Stromal cell of bone marrow (primary cell): ENCODE measurements at regions not wholly inside any gene's neighbourhood (a gene's known extent, or its start where the extent isn't known, plus 50 kb on each side); places are given as distances from the start of the nearest gene placed in this dataset.

Source experiments
- DNase-seq: peaks from one replicate; pipeline ENCODE4 v3.0.0-alpha.2; 2012; ENCODE audit warnings: low read depth

DNA sequence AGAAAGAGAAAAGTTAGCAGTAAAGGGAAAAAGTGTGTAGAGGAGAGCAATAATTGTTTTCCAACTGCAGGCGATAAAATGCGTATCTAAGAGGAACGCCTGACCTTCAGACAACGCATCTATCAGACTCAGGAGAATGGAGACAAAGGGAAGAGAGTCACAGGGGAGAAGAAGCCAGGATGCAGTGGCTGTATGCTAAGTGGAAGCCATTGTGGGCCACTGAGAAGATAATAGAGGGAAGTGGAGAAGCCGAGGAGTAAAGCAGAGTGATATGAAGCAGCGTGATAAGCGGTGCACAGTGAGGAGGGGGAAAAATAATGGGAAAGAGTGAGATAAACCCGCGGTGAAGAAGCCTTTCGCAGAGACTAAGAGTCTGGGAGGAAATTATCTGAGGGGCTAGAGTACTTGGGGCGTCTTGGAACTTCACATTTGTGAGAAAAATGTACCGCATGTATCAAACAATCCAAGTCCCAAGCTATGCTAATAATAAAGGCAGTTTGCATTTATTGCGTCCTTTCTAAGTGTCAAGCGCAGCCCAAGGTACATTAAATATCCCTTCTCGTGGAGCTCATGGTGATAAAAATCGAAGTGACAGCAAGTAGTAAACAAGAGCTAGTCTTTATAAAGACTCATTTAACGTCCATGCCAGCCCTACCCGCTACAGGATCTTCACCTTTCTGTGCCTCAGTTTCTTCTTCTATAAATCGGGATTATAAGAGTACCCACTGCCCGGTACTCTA lies 259.8 kb upstream of the PROX1 start:
- DNase-seq: no peak

DNA sequence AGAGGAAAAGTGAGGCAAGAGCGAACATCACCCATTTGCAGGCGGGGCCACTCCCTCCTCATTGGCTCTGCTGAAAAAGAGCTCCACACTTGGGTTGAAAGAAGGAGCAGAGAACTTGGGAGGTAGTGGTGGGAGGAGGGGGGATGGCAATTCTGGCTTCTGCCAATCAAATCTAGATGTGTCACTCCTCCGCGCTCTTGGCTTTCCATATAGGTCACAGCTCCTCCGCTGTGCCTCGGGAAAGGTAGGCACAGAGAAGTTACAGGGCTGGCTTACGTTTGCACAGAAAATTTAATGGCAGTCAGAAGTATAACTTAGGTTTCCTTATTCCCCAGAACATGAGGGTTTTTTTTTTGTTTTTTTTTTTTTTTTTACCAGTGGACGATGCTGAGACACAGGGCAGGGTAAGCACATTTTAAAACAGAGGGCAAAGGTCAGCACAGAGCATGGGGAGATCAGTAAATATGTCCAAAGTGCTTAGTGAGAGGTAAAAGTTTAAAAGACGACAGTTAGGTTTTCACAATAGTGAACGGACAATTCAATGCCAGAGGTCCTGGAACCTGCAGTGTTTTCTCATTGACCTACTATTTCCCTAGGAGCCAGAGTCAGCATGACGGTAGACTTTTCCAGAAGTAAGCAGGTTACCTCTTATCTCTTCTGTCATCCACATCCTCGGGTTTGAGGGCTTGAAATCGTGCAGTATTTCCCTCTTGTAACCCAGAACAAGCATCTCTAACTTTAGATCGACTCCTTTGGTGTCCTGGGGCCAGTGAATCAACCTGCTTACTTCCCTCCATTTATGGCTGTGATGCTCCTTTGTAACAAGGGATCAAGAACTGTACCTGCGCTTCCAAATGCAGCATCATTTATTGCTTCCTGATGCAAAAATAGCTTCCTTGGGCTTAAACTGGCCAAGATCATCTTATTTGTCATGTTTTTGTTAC lies 258.9 kb upstream of the PROX1 start:
- DNase-seq: no peak

DNA sequence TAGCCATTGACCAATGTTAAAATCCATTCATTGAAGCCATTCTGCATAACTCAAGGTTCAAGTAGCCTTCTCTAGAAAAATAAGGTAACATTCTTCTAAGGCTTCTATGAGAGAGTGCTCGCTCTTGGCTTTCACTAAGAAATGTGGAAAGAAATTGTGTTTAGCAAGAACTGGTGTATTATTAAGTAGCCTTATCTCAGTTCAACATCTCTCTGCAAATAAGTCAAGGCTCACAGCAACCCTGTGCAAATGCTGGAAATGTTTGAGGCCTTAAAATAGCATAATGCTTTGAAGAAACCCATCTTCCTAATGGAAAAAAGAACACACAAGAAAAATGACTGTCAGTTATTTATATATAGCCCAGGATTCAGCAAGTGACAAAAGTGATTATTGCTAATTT lies 254.1 kb upstream of the PROX1 start:
- no peak for DNase-seq

DNA sequence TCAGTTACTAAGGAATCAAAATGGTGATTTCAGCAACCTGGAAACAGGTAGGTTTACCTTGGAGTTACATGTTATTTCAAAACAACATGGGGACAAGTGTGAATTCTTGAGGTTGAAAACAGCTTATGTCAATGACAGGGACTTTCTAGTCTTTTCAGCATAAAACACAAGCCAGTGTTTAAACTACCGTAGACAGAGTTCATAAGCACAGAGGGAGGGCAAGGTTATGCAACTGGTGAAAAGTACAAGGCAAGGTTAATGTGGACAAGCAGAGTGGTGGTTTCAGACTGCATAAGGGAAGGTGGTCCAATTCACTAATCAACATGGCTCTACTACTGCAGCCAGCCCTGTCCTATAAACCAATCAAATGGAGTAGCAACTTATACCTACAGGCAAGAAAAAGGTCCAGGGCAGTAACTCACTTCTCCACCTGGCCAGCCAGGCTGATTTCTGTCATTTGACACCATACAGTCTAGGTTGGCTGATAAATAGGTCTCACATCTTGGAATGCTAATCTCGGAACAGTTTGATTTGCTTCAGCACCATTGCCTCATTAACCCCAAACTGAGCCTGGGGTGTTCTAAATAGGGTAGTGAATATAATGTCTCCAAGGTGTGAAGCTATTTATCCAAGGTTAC lies 250.3 kb upstream of the PROX1 start:
- no peak for DNase-seq

DNA sequence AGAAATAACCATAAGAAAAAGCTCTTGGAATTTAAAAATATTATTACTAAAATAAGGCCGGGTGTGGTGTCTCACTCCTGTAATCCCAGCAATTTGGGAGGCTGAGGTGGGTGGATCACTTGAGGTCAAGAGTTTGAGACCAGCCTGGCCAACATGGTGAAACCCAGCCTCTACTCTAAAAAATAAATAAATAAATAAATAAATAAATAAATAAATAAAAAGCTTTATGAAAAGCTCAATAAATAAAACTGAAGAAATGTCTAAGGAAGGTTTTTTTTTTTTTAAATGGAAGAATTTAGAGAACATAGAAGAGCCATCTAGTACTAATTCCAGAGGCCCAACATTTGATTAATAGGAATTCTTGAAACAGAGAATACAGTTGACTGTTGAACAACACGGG lies 249.1 kb upstream of the PROX1 start:
- no peak for DNase-seq

DNA sequence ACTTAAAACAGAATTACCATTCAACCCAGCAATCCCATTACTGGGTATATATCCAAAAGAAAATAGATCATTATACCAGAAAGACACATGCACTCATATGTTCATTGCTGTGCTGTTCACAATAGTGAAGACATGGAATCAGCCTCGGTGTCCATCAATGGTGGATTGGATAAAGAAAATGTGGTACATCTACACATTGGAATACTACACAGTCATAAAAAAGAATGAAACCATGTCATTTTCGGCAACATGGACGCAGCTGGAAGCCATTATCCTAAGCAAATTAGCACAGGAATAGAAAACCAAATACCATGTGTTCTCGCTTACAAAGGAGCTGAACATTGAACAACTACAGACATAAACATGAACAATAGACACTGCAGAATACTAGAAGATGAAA lies 244.8 kb upstream of the PROX1 start:
- DNase-seq: no peak

DNA sequence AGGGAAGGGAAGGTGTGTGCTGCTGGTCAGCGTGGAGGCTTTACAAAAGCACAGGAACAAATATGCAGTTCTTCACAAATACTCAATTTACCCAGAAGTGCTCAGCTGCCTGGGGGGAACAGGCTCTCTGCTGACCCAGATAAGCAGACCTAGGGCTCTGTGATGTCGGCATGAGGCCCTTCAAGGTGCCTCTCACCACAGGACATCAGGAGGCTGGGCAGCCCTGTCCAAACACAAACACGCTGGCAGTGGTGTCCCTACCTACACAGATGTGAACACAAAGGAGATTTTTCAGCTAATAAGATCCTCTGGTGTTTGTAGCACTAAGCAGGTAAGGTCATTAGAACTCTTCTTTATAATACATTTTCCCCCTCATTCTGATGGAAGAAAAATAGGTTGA lies 243.0 kb upstream of the PROX1 start:
- DNase-seq: no peak

DNA sequence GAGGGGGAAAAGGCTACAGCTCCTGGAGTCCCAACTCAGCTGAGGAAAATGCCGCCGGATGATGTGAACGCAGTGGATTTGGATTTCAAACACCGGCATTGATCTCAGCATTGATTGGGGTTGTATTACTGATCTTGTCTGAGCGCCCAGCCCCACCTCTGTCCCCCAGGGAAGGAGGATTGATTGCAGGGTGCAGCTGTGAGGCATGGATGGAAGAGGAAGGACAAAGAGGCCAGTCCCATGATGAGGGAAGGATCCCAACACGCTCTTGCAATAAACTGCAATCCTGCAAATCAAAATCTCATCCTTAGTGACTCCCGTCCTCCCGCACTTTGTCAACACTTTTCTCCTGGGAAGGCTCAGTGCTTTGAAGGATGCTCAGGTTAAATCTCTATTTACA lies 242.3 kb upstream of the PROX1 start:
- DNase-seq: no peak

DNA sequence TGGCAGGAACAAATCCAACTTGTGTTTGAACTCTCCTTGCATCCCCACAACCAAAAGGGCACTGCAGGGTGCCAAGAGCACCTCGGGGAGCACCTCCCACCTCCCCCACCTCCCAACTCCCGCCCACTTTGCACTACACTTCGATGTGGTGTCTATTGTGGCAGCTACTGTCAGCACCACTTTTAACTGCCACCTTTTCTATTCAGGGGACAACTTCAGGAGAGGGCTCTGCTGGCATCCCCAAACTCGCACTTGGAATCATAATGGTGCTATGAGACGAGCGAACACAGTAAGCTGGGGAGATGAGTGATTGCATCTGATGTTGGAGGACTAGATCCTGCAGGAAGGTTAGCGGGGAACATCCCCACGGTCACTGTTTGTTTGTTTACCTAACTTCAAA lies 238.2 kb upstream of the PROX1 start:
- DNase-seq: no peak

DNA sequence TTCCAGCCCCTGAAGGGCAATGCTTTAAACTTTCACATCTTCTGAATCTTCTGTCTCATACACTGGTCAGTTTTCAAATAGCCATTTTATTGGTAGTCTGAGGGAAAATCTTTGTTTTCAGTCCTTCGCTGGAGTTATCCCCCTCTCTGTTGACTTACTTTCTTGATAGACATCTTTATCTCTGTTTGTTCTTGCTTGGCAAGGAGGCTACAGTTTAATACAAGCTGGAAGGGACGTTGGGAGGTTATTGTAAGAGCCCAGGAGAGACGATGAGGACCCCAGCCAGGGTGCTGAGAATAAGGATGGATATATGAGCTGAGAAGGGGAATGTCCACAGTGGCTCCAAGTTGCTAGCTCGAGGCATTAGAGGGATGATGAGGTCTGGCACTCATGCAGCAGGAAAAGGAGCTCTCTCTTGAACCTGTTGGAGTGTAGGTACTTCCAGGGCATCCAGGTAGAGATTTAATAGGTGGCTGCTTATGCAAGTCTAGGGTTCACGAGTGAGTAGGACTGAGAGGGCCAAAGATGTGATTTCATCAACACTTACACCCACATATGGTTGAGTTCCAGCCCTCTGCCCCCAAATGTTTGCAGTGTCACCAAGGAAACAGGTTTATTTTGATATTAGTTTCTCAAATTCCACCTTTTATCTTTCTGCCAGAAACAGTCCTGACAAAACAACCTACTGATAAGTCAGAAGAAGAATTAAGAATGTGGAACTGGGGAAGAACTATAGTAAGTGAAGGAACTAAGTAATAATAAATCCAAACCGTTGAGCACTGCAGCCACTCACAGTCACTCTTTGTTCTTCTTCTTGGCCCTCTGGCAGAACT lies 237.3 kb upstream of the PROX1 start:
- DNase-seq: no peak

DNA sequence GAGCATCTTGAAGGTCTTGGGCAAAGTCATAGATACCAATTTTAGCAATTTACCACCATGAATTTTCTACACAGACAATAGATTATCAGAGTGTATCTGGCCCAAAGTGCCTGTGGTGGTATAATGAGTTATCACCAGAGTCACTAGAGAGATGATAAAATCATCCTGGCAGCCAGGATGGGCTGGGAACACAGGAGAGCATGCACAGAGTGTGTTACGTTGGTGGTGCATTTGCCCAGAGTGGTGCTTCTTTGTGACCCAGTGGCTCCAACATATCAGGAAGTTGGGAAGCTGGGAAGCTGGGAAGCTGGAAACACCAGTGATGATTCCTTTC lies 236.7 kb upstream of the PROX1 start:
- no peak for DNase-seq

DNA sequence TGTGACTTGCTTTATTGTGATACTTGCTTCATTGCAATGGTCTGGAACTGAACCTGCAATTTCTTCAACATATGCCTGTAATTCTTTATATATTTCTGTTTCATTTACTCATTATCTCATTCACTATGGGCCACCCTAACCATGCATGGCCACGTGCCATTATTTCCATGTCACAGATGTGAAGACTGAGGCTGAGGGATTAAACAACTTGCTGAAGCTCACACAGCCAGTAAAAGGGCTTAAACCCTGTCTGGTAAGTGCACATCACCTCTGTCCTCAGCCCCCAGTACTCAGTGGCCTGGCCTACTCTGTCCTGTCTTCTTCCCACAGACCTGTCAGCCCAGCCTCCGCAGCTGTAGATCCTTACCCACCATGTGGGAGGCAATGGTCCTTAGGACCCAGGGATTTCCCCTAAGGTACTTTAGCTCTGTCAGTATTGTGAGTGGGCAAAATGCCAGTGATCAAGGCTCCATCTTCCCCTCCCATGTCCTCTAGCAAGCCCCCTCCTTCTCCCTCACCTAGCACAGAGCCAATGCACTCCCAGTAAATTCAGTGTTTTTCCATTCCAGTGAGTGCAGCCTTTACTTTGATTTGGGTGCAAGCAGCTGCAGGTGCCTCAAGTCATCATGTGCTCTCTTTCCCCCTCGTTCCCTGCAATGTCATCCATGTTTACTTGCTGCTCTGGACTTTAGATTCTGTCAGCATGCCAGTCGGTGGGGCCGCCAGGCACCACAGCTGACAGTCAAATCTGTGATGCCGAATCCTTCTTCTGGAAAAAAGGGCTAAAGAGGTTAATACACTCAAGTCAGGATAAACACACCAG lies 228.2 kb upstream of the PROX1 start:
- no peak for DNase-seq

DNA sequence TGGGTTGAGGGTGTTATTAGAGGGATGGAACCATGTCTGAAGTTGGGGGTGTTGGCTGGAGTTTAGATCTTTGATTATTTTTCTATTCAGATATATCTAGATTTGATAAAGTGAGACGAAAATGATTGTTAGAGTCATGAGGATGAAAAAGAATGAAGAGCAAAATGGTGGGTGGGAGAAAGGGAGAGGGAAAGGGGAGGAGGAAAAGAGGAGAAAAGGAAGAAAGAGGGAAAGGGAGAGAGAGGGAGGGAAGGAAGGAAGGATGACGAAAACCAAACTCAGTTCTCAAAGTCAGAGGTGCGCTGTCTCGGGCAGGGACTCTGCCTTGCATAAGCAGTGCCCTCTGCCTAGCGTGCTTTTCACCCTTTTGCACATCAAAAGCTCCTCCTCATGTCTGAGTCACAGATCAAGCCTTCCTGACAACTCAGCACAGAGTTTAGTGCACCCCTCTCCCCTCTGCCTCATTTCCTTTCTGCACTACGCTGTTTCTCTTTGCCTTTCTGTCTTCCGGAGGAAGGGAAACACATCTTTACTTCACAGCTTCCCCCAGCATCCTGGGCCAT lies 225.8 kb upstream of the PROX1 start:
- DNase-seq: no peak

DNA sequence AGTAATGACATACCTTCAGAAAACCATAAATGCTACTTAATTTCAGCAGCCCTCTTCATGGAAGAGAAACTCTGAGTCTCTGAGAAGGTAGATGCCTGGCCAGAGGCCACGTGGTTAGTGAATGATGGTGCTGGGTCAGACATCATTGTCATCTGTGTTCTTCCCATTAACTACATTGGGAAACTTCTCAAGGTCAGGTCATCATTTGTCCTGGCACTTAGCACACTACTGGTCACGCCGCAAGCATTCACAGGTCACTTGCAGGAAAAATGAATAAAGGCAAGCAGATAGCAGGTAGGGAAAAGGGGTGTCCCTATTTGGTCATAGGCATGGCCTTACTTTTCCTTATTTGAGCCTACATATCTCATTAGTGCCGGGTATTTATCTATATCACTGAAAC lies 220.1 kb upstream of the PROX1 start:
- no peak for DNase-seq

DNA sequence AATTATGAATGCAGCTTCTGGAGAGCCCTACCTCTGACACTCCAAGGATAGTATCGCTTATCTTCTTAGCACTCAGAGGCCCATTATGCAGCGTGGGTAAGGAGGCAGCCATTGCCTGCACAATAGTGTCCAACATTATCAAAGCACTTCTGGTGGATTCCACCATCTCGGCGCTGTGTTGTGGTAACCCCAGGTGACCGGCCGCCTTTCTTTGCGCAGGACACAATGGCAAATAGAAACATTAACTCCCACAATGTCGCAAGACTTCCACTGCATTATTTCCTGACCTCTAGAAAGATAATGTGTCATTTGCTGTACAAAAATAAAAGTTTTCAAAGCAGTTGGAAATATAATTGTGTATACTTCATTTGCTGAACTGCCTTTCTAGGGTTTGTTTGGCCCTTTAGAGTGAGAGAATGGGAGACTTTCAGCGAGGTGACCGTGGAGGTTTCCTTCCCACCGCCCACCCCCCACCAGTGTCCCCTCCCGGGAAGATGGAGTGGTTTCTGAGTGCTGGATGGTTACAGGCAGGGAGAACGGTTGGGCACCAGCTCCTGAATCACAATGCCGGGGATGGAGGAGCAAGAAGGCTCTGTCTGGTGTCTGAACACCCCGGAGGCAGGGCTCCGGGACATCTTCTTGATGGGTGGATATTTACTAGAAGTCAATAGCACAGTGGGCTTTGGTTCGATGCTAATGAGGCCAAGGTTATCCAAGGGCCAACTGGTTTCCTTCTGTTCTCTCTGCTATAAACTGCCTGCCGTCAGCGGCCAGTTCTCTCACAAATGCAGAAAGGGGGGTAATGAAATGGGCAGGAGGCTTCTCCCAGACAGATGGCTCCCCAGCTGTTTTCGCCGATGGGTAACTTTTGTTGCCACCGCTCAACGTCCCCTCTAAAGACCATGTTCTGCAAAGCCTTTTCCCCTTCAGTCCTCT lies 215.4 kb upstream of the PROX1 start:
- no peak for DNase-seq

DNA sequence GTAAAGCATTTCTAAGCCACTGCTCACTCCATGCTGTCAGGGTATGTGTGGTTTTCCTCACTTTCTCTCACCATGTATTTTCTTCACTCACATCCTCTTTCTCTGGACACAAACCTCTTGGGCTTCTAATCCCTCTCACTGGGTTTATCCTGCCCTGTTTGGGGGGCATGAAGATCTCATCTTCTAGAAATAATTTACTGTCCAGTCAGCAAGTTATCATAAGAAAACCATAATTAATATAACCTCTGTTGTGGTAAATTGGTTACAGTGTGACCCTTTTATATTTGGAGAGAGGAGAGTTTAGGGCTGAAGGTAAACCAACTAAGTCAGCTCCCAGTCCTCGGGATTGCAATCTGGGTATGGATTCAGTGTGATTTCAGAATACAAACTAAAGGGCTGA lies 213.8 kb upstream of the PROX1 start:
- no peak for DNase-seq

DNA sequence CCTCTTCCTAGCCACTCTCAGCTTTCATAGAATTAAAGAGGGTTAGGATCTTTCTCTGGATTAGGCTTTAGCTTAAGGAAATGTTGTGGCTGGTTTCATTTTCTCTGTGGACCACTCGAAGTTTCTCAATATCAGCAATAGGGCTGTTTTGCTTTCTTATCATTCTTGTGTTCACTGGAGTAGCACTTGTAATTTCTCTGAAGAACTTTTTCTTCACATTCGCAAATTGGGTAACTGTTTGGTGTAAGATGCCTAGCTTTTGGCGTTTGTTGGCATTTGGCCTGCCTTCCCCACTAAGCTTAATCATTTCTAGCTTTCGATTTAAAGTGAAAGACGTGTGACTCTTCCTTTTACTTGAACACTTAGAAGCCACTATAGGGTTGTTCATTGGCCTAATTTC lies 210.8 kb upstream of the PROX1 start:
- no peak for DNase-seq

DNA sequence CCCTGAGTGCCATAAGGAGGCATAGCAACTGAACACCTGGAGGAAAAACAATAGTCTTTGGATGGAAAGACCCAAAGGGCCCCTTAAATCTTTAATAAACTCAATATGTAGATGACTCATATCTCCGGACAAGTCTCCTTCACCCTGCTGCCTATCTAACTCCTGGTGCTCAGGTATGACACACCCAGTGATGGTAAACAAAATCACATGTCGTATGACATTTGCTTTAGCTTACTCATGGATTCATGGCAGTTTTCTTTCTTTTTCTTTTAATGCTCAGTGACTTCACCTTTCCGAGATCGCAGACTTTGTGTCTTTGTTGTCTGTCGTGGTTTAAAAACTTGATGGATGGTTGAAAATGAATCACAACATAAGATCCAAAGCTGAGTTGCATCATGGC lies 208.5 kb upstream of the PROX1 start:
- DNase-seq: no peak

DNA sequence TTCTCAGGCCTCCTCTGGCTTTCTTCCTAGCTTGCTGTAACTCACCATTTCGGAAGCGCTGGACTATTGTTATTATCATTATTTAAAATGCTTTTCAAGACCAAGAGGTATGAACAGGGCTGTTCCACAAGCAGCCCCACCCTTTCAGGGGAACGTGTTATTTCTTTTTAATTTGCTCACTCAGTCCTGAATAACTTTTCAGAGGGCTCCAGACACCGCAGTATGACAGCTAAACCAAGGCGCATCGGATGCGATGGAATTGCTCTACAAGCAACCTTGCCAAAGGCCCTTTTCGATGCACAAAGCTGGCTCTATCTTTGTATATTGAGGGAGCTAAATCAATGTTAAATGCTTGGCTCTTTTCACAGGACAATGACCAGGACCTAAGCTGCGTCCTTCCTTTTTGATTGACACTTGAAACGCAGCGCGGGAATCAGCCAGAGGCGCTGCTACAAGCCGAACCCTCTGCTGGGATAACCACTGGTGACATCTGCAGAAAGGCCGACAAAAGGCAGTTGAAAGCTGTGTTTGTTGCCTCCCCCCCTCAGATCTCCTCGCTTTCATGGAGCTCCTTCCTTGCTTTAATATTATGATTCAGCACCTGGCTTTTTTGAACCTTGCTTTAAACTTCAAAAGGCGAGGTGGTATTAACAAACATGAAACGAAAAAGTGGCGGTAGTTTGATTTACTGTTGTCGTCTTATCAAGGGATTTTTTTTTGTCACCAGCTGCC lies 204.7 kb upstream of the PROX1 start:
- no peak for DNase-seq
